ENCODE measurements at regions not wholly inside any gene's neighbourhood (a gene's known extent, or its start where the extent isn't known, plus 50 kb on each side); places are given as distances from the start of the nearest gene placed in this dataset.

- DNase-seq: no peak
Measured at GRCh38 chr22:48851933-48852549, 975.6 kb downstream of the BRD1 start.

- DNase-seq: no peak
Measured at GRCh38 chr22:48850658-48851287, 976.9 kb downstream of the BRD1 start.

GRCh38 chr22:48849963-48850657, 977.6 kb downstream of the BRD1 start:
- DNase-seq: no peak

- no peak for DNase-seq
Measured at GRCh38 chr22:48849219-48849912, 978.3 kb downstream of the BRD1 start.

GRCh38 chr22:48846200-48846599, 981.5 kb downstream of the BRD1 start:
- no peak for DNase-seq

GRCh38 chr22:48845356-48845936, 982.2 kb downstream of the BRD1 start:
- no peak for DNase-seq

GRCh38 chr22:48844056-48844675, 983.5 kb downstream of the BRD1 start:
- DNase-seq: no peak

GRCh38 chr22:48843640-48844039, 984.0 kb downstream of the BRD1 start:
- DNase-seq: no peak

GRCh38 chr22:48842976-48843375, 984.7 kb downstream of the BRD1 start:
- no peak for DNase-seq

- no peak for DNase-seq
Measured at GRCh38 chr22:48842583-48842945, 985.1 kb downstream of the BRD1 start.

GRCh38 chr22:48841881-48842582, 985.6 kb downstream of the BRD1 start:
- DNase-seq: no peak

- no peak for DNase-seq
Measured at GRCh38 chr22:48840112-48840949, 987.3 kb downstream of the BRD1 start.

GRCh38 chr22:48838846-48839730, 988.6 kb downstream of the BRD1 start:
- DNase-seq: no peak

- DNase-seq: no peak
Measured at GRCh38 chr22:48838376-48838775, 989.3 kb downstream of the BRD1 start.

GRCh38 chr22:48837341-48837935, 990.2 kb downstream of the BRD1 start:
- no peak for DNase-seq

GRCh38 chr22:48836673-48837340, 990.9 kb downstream of the BRD1 start:
- DNase-seq: no peak

GRCh38 chr22:48835857-48836672, 991.6 kb downstream of the BRD1 start:
- no peak for DNase-seq

GRCh38 chr22:48835364-48835763, 992.3 kb downstream of the BRD1 start:
- DNase-seq: no peak
